HFFc6 (cell line): ENCODE measurements at regions not wholly inside any gene's neighbourhood (a gene's known extent, or its start where the extent isn't known, plus 50 kb on each side); places are given as distances from the start of the nearest gene placed in this dataset.

Experiments
- DNase-seq: peaks from one replicate; pipeline ENCODE4 v3.0.0-alpha.2; 2018
- H3K27ac Mint-ChIP-seq: 2 replicates; pipeline ENCODE4 v1.8.0; 2020; ENCODE audit warnings: mild to moderate bottlenecking, mixed read lengths
- H3K27me3 Mint-ChIP-seq: 2 replicates; pipeline ENCODE4 v1.8.0; 2021; ENCODE audit warnings: mild to moderate bottlenecking, moderate library complexity, mixed read lengths; ENCODE audit not compliant: insufficient read depth
- H3K36me3 Mint-ChIP-seq: 2 replicates; pipeline ENCODE4 v1.8.0; 2021; ENCODE audit warnings: low read depth, mixed read lengths
- H3K4me1 Mint-ChIP-seq: 2 replicates; pipeline ENCODE4 v1.8.0; 2020; ENCODE audit warnings: low read depth, mixed read lengths
- H3K4me3 Mint-ChIP-seq: 2 replicates; pipeline ENCODE4 v1.8.0; 2020; ENCODE audit warnings: mild to moderate bottlenecking, moderate library complexity, mixed read lengths
- H3K9me3 Mint-ChIP-seq: 2 replicates; pipeline ENCODE4 v1.8.0; 2020; ENCODE audit warnings: mild to moderate bottlenecking, mixed read lengths
- TF ChIP-seq, protein P1 (sequence below): fragments of 200-600 bp; sonication (generic); IDR thresholded peaks from 2 replicates; pipeline ENCODE4 v1.5.0; 2021; ENCODE audit warnings: antibody characterized with exemption, mild to moderate bottlenecking

DNA sequence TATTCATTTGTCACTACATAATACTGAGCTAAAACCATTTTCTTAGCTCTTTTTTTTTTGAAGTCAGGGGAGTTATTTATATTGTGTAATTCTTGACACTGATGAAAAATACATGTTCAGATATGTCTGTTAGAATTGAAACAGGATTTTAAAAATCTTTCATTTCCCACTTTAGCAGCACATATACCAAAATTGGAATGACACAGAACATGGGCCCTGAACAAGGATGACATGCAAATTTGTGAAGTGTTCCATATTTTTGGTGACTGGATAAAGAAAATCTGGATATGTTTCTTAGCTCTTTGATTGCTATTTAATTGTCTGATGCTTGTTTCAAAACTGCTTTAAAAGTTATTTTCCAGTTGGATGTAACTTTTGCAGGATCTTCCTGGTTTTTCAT, 1963.9 kb upstream of the LRRTM1 start:
- H3K27ac Mint-ChIP-seq: no peak overlapping the region
- no peaks in the 10 kb centered on the region for H3K4me1 Mint-ChIP-seq
- H3K27me3 Mint-ChIP-seq: no peaks in the 10 kb centered on the region

GRCh38 chr2:82260521-82260920, 1956.0 kb upstream of the LRRTM1 start:
- H3K36me3 Mint-ChIP-seq: no peaks in the 10 kb centered on the region
- H3K4me1 Mint-ChIP-seq: no peaks in the 10 kb centered on the region
- no peak for DNase-seq
- TF ChIP-seq, protein P1, sequence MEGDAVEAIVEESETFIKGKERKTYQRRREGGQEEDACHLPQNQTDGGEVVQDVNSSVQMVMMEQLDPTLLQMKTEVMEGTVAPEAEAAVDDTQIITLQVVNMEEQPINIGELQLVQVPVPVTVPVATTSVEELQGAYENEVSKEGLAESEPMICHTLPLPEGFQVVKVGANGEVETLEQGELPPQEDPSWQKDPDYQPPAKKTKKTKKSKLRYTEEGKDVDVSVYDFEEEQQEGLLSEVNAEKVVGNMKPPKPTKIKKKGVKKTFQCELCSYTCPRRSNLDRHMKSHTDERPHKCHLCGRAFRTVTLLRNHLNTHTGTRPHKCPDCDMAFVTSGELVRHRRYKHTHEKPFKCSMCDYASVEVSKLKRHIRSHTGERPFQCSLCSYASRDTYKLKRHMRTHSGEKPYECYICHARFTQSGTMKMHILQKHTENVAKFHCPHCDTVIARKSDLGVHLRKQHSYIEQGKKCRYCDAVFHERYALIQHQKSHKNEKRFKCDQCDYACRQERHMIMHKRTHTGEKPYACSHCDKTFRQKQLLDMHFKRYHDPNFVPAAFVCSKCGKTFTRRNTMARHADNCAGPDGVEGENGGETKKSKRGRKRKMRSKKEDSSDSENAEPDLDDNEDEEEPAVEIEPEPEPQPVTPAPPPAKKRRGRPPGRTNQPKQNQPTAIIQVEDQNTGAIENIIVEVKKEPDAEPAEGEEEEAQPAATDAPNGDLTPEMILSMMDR: no peak
- no peak overlapping the region for H3K27ac Mint-ChIP-seq
- H3K27me3 Mint-ChIP-seq: no peaks in the 10 kb centered on the region
- peaks cover 51% of the 10 kb centered on the region for H3K9me3 Mint-ChIP-seq
- H3K4me3 Mint-ChIP-seq: no peak overlapping the region

More for the DNA sequence above, 1963.9 kb upstream of the LRRTM1 start:
- TF ChIP-seq, protein P1: no peak
- Mint-ChIP-seq H3K36me3 (no peaks in the 10 kb centered on the region), H3K4me3 (no peak overlapping the region), H3K9me3 (peaks cover 25% of the 10 kb centered on the region)
- no peak for DNase-seq

DNA sequence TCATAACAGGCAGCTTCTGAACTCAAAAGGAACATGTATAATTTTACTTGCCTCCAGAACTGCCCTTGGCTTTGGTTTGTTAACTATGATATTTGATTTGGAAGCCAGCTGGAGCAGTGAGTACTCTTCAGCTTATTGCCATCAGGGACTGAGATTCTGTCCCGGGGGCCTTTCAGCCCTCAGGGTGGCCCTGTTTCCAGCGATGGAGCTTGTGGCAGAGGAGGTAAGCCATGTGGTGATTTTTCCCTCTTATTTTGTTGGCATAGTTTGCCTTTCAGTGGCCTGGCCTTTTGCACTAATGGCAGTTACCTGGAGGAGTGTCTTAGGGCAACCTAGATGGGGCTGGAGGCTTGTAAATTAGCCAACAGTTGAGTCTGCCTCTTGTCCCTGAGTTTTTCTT, 1955.0 kb upstream of the LRRTM1 start:
- Mint-ChIP-seq H3K27ac (no peak overlapping the region), H3K4me3 (no peak overlapping the region), H3K4me1 (no peaks in the 10 kb centered on the region), H3K27me3 (no peaks in the 10 kb centered on the region), H3K36me3 (no peaks in the 10 kb centered on the region), H3K9me3 (peaks cover 55% of the 10 kb centered on the region)
- TF ChIP-seq, protein P1: no peak
- no peak for DNase-seq

- H3K9me3 Mint-ChIP-seq: peaks cover 66% of the 10 kb centered on the region
- H3K4me1 Mint-ChIP-seq: no peaks in the 10 kb centered on the region
Observed at GRCh38 chr2:82257796-82258555, 1953.4 kb upstream of the LRRTM1 start.

DNA sequence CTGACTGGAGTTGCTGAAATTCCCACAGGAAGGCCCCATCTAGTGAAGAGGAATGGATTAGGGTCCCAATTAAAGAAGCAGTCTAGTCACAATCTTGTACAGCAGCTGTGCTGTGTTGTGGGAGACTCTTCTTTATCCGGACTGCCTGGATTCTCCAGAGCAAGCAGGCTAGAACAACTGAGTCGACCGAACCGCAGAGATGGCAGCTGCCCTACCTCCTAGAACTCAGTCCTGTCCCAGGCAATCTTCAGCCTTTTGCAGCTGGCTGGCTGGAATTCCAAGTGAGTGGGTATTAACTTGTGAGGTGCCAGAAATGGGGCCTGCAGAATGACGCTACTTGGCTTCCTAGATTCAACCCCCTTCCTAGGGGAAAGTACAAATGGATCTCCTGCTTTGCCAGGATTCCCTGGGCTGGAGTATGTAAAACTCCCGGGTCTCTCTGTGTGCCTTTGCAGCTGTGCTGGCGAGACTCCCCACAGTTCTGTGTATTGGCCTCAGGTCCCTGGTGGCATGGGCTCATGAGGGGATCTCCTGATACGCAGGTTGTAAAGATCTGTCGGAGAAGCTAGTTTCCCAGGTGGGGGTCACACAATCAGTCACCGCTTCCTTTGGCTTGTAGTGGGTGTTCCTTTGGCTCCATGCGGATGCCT, 1952.6 kb upstream of the LRRTM1 start:
- Mint-ChIP-seq H3K9me3 (peaks cover 68% of the 10 kb centered on the region), H3K4me3 (no peak overlapping the region), H3K4me1 (no peaks in the 10 kb centered on the region), H3K27ac (no peak overlapping the region), H3K27me3 (no peaks in the 10 kb centered on the region), H3K36me3 (no peaks in the 10 kb centered on the region)
- TF ChIP-seq, protein P1: no peak
- no peak for DNase-seq

More at GRCh38 chr2:82257796-82258555, 1953.4 kb upstream of the LRRTM1 start:
- TF ChIP-seq, protein P1: no peak
- no peak overlapping the region for H3K27ac Mint-ChIP-seq
- no peak overlapping the region for H3K4me3 Mint-ChIP-seq
- H3K27me3 Mint-ChIP-seq: no peaks in the 10 kb centered on the region
- H3K36me3 Mint-ChIP-seq: no peaks in the 10 kb centered on the region
- DNase-seq: no peak
